Naive thymus-derived CD8-positive, alpha-beta T cell (primary cell): ENCODE measurements at regions not wholly inside any gene's neighbourhood (a gene's known extent, or its start where the extent isn't known, plus 50 kb on each side); places are given as distances from the start of the nearest gene placed in this dataset.
"Not testable (repeated sequence)": the region's sequence is repeated elsewhere in the genome, so short reads cannot be mapped to it uniquely, and the experiment has no call there.

Experiments used
- ATAC-seq, 2 donors: fragments of 150-1000 bp; cut with Tn5 transposase in 1 of 2; sonication (Bioruptor Pico), chemical (Tn5 transposase) in 1 of 2; 1 replicate in 1 of 2; 2 replicates in 1 of 2; pipeline ENCODE4 v1.10.0; 2021; ENCODE audit warnings: mild to moderate bottlenecking in 2 of 2, moderate library complexity in 2 of 2
- POLR2A ChIA-PET: fragments of 350-600 bp; sonication (Branson Sonifier 250); formaldehyde crosslinking; loops from one replicate; lab custom pipeline; 2021; ENCODE audit warnings: antibody characterized with exemption; lab: Charles Lee
- DNase-seq, 10 donors: peaks; one replicate each; pipeline versions ENCODE4 v3.0.0 to v3.0.0-alpha.2; 2020 to 2022
- H3K27ac Mint-ChIP-seq, 10 donors: one replicate each; pipeline ENCODE4 v1.8.0; 2020 to 2022; ENCODE audit warnings: mild to moderate bottlenecking in 10 of 10, mixed read lengths in 10 of 10, moderate library complexity in 4 of 10, inconsistent platforms in 1 of 10
- H3K27me3 Mint-ChIP-seq, 5 donors: one replicate each; pipeline ENCODE4 v1.8.0; 2021 to 2022; ENCODE audit warnings: mixed read lengths in 5 of 5
- H3K36me3 Mint-ChIP-seq, 3 donors: one replicate each; pipeline ENCODE4 v1.8.0; 2020 to 2022; ENCODE audit warnings: mixed read lengths in 3 of 3, mild to moderate bottlenecking in 2 of 3, inconsistent platforms in 1 of 3
- H3K4me1 Mint-ChIP-seq, 4 donors: one replicate each; pipeline ENCODE4 v1.8.0; 2021 to 2022; ENCODE audit warnings: mixed read lengths in 4 of 4
- H3K4me3 Mint-ChIP-seq, 10 donors: one replicate each; pipeline ENCODE4 v1.8.0; 2020 to 2022; ENCODE audit warnings: mild to moderate bottlenecking in 10 of 10, mixed read lengths in 10 of 10, moderate library complexity in 6 of 10, inconsistent platforms in 1 of 10
- H3K9me3 Mint-ChIP-seq, 9 donors: one replicate each; pipeline ENCODE4 v1.8.0; 2020 to 2022; ENCODE audit warnings: mixed read lengths in 9 of 9, mild to moderate bottlenecking in 3 of 9, inconsistent platforms in 1 of 9, moderate library complexity in 1 of 9

GRCh38 chr10:47605791-47606773 lies 82.6 kb upstream of the AGAP9 start:
- H3K4me3 Mint-ChIP-seq, H3K27ac Mint-ChIP-seq, H3K9me3 Mint-ChIP-seq, POLR2A ChIA-PET, ATAC-seq, H3K27me3 Mint-ChIP-seq, H3K4me1 Mint-ChIP-seq, H3K36me3 Mint-ChIP-seq: not testable (repeated sequence)
- DNase-seq = peak in 1 of 10 donors; percentile 11

GRCh38 chr10:47600604-47601003 lies 77.2 kb upstream of the AGAP9 start:
- H3K27me3 Mint-ChIP-seq, H3K9me3 Mint-ChIP-seq, DNase-seq, H3K36me3 Mint-ChIP-seq, ATAC-seq, H3K4me3 Mint-ChIP-seq, POLR2A ChIA-PET, H3K4me1 Mint-ChIP-seq, H3K27ac Mint-ChIP-seq: not testable (repeated sequence)

DNA sequence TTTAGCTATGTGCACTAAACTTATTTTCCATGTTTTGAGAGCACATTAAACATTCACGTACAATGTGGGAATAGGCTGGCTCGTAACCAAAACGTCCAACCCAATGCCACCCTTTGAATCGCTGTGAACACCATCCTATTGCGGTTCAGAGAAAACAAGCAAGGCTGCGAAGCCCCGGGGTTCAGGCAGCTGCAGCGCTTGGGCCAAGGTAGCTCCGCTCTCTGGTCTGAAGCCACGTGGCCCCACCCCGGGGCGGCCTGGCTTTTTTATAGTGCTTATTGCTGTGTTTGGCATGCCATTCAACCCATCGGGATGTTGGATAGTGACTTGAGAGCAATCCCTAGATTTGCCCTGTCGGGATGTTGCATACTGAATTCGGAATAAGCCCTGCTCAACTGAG lies 76.7 kb upstream of the AGAP9 start:
- H3K36me3 Mint-ChIP-seq, H3K27me3 Mint-ChIP-seq, ATAC-seq, H3K4me3 Mint-ChIP-seq, POLR2A ChIA-PET, H3K4me1 Mint-ChIP-seq, H3K27ac Mint-ChIP-seq, DNase-seq, H3K9me3 Mint-ChIP-seq: not testable (repeated sequence)

DNA sequence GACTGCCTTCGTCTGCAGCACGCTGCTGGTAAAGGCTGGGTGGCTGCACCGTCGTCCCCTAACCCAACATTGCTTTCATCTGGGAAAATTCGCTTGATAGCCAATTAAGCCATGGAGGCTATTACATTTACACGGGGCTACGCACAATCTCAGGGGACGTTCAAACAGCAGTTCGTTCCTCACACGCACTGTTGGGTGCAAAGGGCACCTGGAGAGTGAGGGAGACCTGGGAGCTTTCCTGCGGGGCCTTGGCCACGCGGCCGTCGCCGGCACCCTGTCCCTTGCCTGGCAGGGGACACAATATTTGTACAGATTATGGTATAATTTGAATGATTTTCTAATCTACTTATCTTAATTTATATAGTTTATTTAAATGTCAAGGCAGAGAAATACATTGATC lies 76.2 kb upstream of the AGAP9 start:
- POLR2A ChIA-PET, H3K27me3 Mint-ChIP-seq, H3K36me3 Mint-ChIP-seq, ATAC-seq, H3K4me3 Mint-ChIP-seq, H3K4me1 Mint-ChIP-seq, H3K27ac Mint-ChIP-seq, H3K9me3 Mint-ChIP-seq: not testable (repeated sequence)
- DNase-seq = peak in 1 of 10 donors; percentile 37

- H3K9me3 Mint-ChIP-seq, H3K36me3 Mint-ChIP-seq, DNase-seq, H3K27ac Mint-ChIP-seq, H3K4me3 Mint-ChIP-seq, ATAC-seq, H3K4me1 Mint-ChIP-seq, POLR2A ChIA-PET: not testable (repeated sequence)
- H3K27me3 Mint-ChIP-seq = peaks cover 1 to 12% (median 4%) of the 10 kb centered on the region in 5 donors
Measured at GRCh38 chr10:47593805-47594204, 70.4 kb upstream of the AGAP9 start.

GRCh38 chr10:47593129-47593528 lies 69.7 kb upstream of the AGAP9 start:
- H3K27ac Mint-ChIP-seq, ATAC-seq, POLR2A ChIA-PET, H3K9me3 Mint-ChIP-seq, H3K4me1 Mint-ChIP-seq, H3K4me3 Mint-ChIP-seq, H3K36me3 Mint-ChIP-seq, DNase-seq: not testable (repeated sequence)
- peaks cover 1 to 12% (median 4%) of the 10 kb centered on the region in 5 donors for H3K27me3 Mint-ChIP-seq

DNA sequence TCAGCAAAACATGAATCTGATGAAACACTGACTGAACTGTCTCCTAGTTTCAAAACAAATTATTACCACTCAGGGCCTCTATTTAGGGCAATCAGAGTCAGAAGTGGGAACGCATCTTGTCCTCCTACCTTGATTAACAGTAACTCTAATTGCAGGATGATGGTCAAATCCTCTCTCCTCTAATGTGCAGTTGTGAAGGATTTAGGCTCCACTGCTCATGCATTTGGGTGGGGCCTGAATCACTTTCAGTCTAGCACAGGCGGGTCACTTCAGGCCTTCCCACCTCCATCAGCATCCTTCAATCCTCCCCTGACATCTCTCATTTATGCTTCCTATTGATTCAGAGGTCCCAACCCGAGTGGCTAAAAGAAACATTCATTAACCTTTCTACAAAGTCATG lies 67.5 kb upstream of the AGAP9 start:
- DNase-seq, H3K9me3 Mint-ChIP-seq, H3K36me3 Mint-ChIP-seq, H3K4me3 Mint-ChIP-seq, H3K27ac Mint-ChIP-seq, ATAC-seq, POLR2A ChIA-PET, H3K4me1 Mint-ChIP-seq: not testable (repeated sequence)
- peaks cover 1 to 12% (median 4%) of the 10 kb centered on the region in 5 donors for H3K27me3 Mint-ChIP-seq

DNA sequence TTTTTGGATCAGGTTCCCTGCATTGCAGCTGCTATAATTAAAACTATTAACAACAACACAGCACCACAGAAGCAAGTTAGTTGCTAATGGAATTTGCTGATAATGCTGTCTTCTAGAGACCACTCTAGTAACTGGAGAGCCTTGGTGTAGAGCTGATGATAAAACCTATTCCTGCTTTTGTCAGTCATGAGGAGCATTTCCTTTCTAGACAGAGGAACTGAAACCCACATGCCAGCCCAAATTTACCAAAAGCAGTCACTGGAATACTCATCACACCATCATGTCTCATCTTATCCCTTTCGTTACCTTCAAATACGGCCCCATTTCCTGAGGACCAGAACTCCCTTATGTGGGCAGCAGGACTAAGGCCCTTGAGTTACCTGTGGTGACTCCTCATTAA lies 67.1 kb upstream of the AGAP9 start:
- H3K27me3 Mint-ChIP-seq = peaks cover 1 to 12% (median 4%) of the 10 kb centered on the region in 5 donors
- H3K4me3 Mint-ChIP-seq, H3K36me3 Mint-ChIP-seq, H3K4me1 Mint-ChIP-seq, ATAC-seq, DNase-seq, H3K27ac Mint-ChIP-seq, POLR2A ChIA-PET, H3K9me3 Mint-ChIP-seq: not testable (repeated sequence)

GRCh38 chr10:47582051-47582450 lies 58.6 kb upstream of the AGAP9 start:
- ATAC-seq, DNase-seq, H3K27ac Mint-ChIP-seq, H3K4me3 Mint-ChIP-seq, H3K27me3 Mint-ChIP-seq, H3K4me1 Mint-ChIP-seq, POLR2A ChIA-PET, H3K9me3 Mint-ChIP-seq, H3K36me3 Mint-ChIP-seq: not testable (repeated sequence)

GRCh38 chr10:47580063-47580462 lies 56.6 kb upstream of the AGAP9 start:
- H3K27me3 Mint-ChIP-seq, H3K27ac Mint-ChIP-seq, DNase-seq, ATAC-seq, H3K36me3 Mint-ChIP-seq, POLR2A ChIA-PET, H3K4me1 Mint-ChIP-seq, H3K4me3 Mint-ChIP-seq, H3K9me3 Mint-ChIP-seq: not testable (repeated sequence)

- ATAC-seq, POLR2A ChIA-PET, H3K27me3 Mint-ChIP-seq, H3K27ac Mint-ChIP-seq, H3K4me1 Mint-ChIP-seq, H3K36me3 Mint-ChIP-seq, H3K9me3 Mint-ChIP-seq, H3K4me3 Mint-ChIP-seq, DNase-seq: not testable (repeated sequence)
Measured at GRCh38 chr10:47578547-47578946, 55.1 kb upstream of the AGAP9 start.
